GM12878 (cell line): ENCODE measurements at regions not wholly inside any gene's neighbourhood (a gene's known extent, or its start where the extent isn't known, plus 50 kb on each side); places are given as distances from the start of the nearest gene placed in this dataset.

Experiments used
- ATAC-seq: fragments of 200-7000 bp; cut with Tn5 transposase; 3 replicates; pipeline ENCODE4 v1.9.1; 2020; ENCODE audit warnings: mild to moderate bottlenecking, moderate library complexity
- BruUV-seq: library from RNA; stranded (reverse); fragments of 400-500 nt; replicated peaks from 2 replicates; lab custom pipeline; 2021; lab: Mats Ljungman, UMichigan
- CTCF ChIA-PET: fragments of 300-600 bp; sonication (Branson Sonifier 250); formaldehyde crosslinking; extraction: SDS; loops from one replicate; lab custom pipeline; 2021; ENCODE audit warnings: inconsistent platforms; lab: Yijun Ruan, JAX
- POLR2A ChIA-PET: fragments of 350-600 bp; formaldehyde crosslinking; extraction: SDS; loops from one replicate; lab custom pipeline; 2021; ENCODE audit warnings: inconsistent platforms; lab: Charles Lee
- RAD21 ChIA-PET: fragments of 300-600 bp; sonication (Branson Sonifier 250); formaldehyde crosslinking; loops from one replicate; lab custom pipeline; 2023; ENCODE audit warnings: antibody characterized with exemption; ENCODE audit not compliant: unreplicated experiment; lab: Charles Lee
- SMC1A ChIA-PET: fragments of 300-600 bp; sonication (Branson Sonifier 250); formaldehyde crosslinking; loops from one replicate; lab custom pipeline; 2023; ENCODE audit not compliant: unreplicated experiment, uncharacterized antibody; lab: Charles Lee
- DNase-seq: peaks from one replicate; pipeline ENCODE4 v3.0.0-alpha.2; 2011; ENCODE audit warnings: low read depth, low spot score
- FAIRE-seq: peaks from 3 replicates; lab custom pipeline; 2011; peaks lifted over from hg19 to GRCh38; lab: Jason Lieb, UNC
- H2AFZ ChIP-seq: 2 replicates; pipeline ENCODE4 v1.6.0; 2011; ENCODE audit warnings: low read depth, low read length, control low read depth; ENCODE audit not compliant: control insufficient read depth
- H3K27ac ChIP-seq: 2 replicates; pipeline ENCODE4 v1.5.1; 2011; ENCODE audit warnings: control low read depth; ENCODE audit not compliant: control insufficient read depth, insufficient read depth
- H3K27me3 ChIP-seq, 2 experiments: replicated peaks in 1 of 2; 2 replicates each; pipeline versions ENCODE4 v1.6.0 to v1.6.1; 2011; ENCODE audit warnings: low read length in 1 of 2; ENCODE audit not compliant: control insufficient read depth in 2 of 2, insufficient read depth in 2 of 2
- H3K36me3 ChIP-seq, 2 experiments: 2 replicates each; pipeline ENCODE4 v1.5.1; 2011; ENCODE audit warnings: low read length in 1 of 2; ENCODE audit not compliant: control insufficient read depth in 2 of 2, insufficient read depth in 2 of 2
- H3K4me1 ChIP-seq: 2 replicates; pipeline ENCODE4 v1.6.1; 2011; ENCODE audit warnings: mild to moderate bottlenecking, low read length, moderate library complexity, mixed read lengths; ENCODE audit not compliant: control insufficient read depth, insufficient read depth
- H3K4me2 ChIP-seq: 2 replicates; pipeline ENCODE4 v1.6.0; 2011; ENCODE audit warnings: control low read depth; ENCODE audit not compliant: control insufficient read depth, insufficient read depth
- H3K4me3 ChIP-seq: fragments of 200-600 bp; sonication (generic); 2 replicates; pipeline ENCODE4 v1.5.1; 2016
- H3K79me2 ChIP-seq: 2 replicates; pipeline ENCODE4 v1.6.0; 2011; ENCODE audit warnings: low read length; ENCODE audit not compliant: control insufficient read depth, insufficient read depth
- H3K9ac ChIP-seq: 2 replicates; pipeline ENCODE4 v1.8.0; 2011; ENCODE audit warnings: low read length, control low read depth, mixed read lengths; ENCODE audit not compliant: control insufficient read depth, insufficient read depth
- H3K9me3 ChIP-seq: replicated peaks from 3 replicates; pipeline ENCODE4 v1.5.1; 2011; ENCODE audit warnings: mild to moderate bottlenecking, low read length; ENCODE audit not compliant: control insufficient read depth, insufficient read depth
- H4K20me1 ChIP-seq: 2 replicates; pipeline ENCODE4 v1.6.0; 2011; ENCODE audit not compliant: control insufficient read depth, insufficient read depth
- CREB1 ChIP-seq: IDR thresholded peaks from 2 replicates; pipeline ENCODE4 v1.6.1; 2012; ENCODE audit warnings: low read depth, mild to moderate bottlenecking, inconsistent platforms
- ELK1 ChIP-seq: IDR thresholded peaks from 2 replicates; pipeline ENCODE4 v1.6.1; 2012; ENCODE audit warnings: low read depth, low read length, improper control_type of control experiment
- KAT2A ChIP-seq: conservative IDR thresholded peaks from 2 replicates; pipeline ENCODE4 v1.6.1; 2011; ENCODE audit warnings: low read depth, low read length; ENCODE audit not compliant: control insufficient read depth
- KLF5 ChIP-seq: fragments of 450-650 bp; IDR thresholded peaks from 2 replicates; pipeline ENCODE4 v1.6.1; 2014; ENCODE audit warnings: mild to moderate bottlenecking; ENCODE audit not compliant: partially characterized antibody
- POLR2AphosphoS2 ChIP-seq: IDR thresholded peaks from 2 replicates; pipeline ENCODE4 v1.6.1; 2011; ENCODE audit warnings: low read depth, mild to moderate bottlenecking, low read length, improper control_type of control experiment, moderate library complexity
- POLR2AphosphoS5 ChIP-seq: IDR thresholded peaks from 2 replicates; pipeline ENCODE4 v1.6.1; 2011; ENCODE audit warnings: mild to moderate bottlenecking, low read length, inconsistent platforms
- RCOR1 ChIP-seq: conservative IDR thresholded peaks from 2 replicates; pipeline ENCODE4 v1.6.1; 2012; ENCODE audit warnings: low read depth, low read length, improper control_type of control experiment
- RELA ChIP-seq: fragments of 450-650 bp; IDR thresholded peaks from 2 replicates; pipeline ENCODE4 v1.8.0; 2014; ENCODE audit warnings: borderline replicate concordance; ENCODE audit not compliant: partially characterized antibody
- RFX5 ChIP-seq: IDR thresholded peaks from 2 replicates; pipeline ENCODE4 v1.6.1; 2011; ENCODE audit warnings: low read depth, low read length, improper control_type of control experiment
- SMC3 ChIP-seq: IDR thresholded peaks from 2 replicates; pipeline ENCODE4 v1.6.1; 2011; ENCODE audit warnings: low read length, improper control_type of control experiment, borderline replicate concordance
- ZNF207 ChIP-seq: fragments of 450-650 bp; IDR thresholded peaks from 2 replicates; pipeline ENCODE4 v1.6.1; 2014; ENCODE audit warnings: antibody characterized with exemption, mild to moderate bottlenecking, borderline replicate concordance
- ZNF274 ChIP-seq: IDR thresholded peaks from one replicate; pipeline ENCODE4 v1.8.0; 2011; ENCODE audit not compliant: insufficient read length, insufficient read depth
- ZNF384 ChIP-seq: IDR thresholded peaks from 2 replicates; pipeline ENCODE4 v1.6.1; 2012; ENCODE audit warnings: low read depth, mild to moderate bottlenecking, low read length, improper control_type of control experiment, borderline replicate concordance
- WGBS: methylation state at CpG from one replicate; pipeline ENCODE4 v1.1.6; 2016; ENCODE audit warnings: low lambda C conversion rate; ENCODE audit not compliant: insufficient replicate concordance, insufficient coverage; ENCODE audit errors: missing lambda C conversion rate; 5-methylcytosine and 5-hydroxymethylcytosine counted together
- in situ Hi-C: fragments of 300-500 bp; cut with MboI; formaldehyde crosslinking; loops from 9 replicates; pipeline ENCODE4 v1.14.3; 2018; ENCODE audit warnings: mixed read lengths
- intact Hi-C: fragments of 100-400 bp; cut with micrococcal nuclease; formaldehyde crosslinking; loops from one replicate; pipeline ENCODE4 v1.14.2; 2022; ENCODE audit not compliant: unreplicated experiment
- TF ChIP-seq, protein P1 (sequence below): fragments of 450-650 bp; IDR thresholded peaks from 2 replicates; pipeline ENCODE4 v1.6.1; 2016; ENCODE audit warnings: mild to moderate bottlenecking
- TF ChIP-seq, protein P2 (sequence below): fragments of 450-650 bp; IDR thresholded peaks from 2 replicates; pipeline ENCODE4 v1.6.1; 2018; ENCODE audit warnings: borderline replicate concordance, mild to moderate bottlenecking; ENCODE audit not compliant: partially characterized antibody

DNA sequence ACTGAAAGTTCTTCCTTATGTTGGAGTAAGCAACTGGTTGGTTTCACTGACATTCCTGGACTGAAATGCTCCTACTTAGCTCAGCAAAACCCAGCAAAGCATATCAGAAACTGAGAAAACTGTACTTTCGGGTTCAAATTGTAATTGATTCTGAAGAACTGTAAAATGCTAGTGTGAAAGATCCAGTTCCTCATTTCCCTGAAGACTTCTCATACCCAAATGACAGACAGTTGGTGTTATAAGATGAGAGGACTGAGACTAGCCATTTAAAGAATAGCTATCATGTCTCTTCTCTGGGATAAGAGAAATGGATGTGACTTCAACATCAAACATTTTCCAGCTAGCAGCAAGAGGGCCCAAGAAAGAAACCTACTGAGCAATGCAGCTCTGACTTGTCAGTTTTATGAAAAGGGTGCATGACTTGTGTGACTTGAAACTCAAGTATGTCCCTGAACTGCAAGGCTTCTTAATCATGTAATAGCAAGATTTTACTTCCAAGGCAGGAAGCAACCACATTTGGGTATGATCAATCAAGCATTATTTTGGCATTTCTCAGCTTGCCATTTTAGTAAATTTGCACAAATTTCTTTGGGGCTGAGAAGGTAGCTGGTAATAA, 420.3 kb upstream of the MMADHC start (continued):
- TF ChIP-seq KLF5: no peak
- TF ChIP-seq ELK1: no peak
- TF ChIP-seq CREB1: no peak
- TF ChIP-seq RCOR1: no peak
- TF ChIP-seq, protein P1, sequence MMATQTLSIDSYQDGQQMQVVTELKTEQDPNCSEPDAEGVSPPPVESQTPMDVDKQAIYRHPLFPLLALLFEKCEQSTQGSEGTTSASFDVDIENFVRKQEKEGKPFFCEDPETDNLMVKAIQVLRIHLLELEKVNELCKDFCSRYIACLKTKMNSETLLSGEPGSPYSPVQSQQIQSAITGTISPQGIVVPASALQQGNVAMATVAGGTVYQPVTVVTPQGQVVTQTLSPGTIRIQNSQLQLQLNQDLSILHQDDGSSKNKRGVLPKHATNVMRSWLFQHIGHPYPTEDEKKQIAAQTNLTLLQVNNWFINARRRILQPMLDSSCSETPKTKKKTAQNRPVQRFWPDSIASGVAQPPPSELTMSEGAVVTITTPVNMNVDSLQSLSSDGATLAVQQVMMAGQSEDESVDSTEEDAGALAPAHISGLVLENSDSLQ: peak; percentile 43; the same call in 1 of the 2 replicates
- TF ChIP-seq, all 136 proteins: peak for 2

DNA sequence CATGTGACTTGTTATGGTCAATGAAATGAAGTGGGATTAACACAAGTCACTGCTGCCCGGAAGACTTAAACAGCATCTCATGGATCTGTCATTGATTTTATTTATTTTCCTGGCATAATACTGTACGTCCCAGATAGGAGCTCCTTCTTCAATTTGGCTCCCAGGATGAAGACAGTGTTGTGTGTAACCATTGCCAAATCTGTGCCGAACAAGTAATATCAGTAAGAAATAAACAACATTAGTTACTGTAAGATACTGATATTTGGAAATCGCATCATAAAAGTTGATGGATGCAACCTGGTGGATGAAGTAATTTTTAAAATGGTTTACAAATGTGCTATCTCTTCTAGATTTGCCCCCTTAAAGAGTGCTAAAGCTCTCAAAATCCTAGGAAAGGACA, 419.0 kb upstream of the MMADHC start:
- no peak for ATAC-seq
- H3K79me2 ChIP-seq: no peaks in the 10 kb centered on the region
- no peaks in the 10 kb centered on the region for H3K9me3 ChIP-seq
- no peak for FAIRE-seq
- H3K9ac ChIP-seq: no peak overlapping the region
- no peak overlapping the region for H3K27ac ChIP-seq
- intact Hi-C loops (no loop called here), in situ Hi-C loops (no loop called here)
- POLR2A ChIA-PET: no interaction called here
- 27% methylated on average over 4 of the region's 4 CpGs for WGBS
- SMC1A ChIA-PET: interaction anchor here (0.6 kb wide), 1 partner anchor 149 kb away, joined by 3 read pairs; no protein-coding TSS in a partner anchor
- RAD21 ChIA-PET: no interaction called here
- no peaks in the 10 kb centered on the region for H3K4me1 ChIP-seq
- CTCF ChIA-PET: no interaction called here
- no peak overlapping the region for H2AFZ ChIP-seq
- H4K20me1 ChIP-seq: no peaks in the 10 kb centered on the region
- no peak overlapping the region for H3K4me2 ChIP-seq
- BruUV-seq: no TSS peak
- no peaks in the 10 kb centered on the region for H3K27me3 ChIP-seq
- H3K4me3 ChIP-seq: no peak overlapping the region
- DNase-seq: no peak
- H3K36me3 ChIP-seq: no peaks in the 10 kb centered on the region
- TF ChIP-seq, protein P2, sequence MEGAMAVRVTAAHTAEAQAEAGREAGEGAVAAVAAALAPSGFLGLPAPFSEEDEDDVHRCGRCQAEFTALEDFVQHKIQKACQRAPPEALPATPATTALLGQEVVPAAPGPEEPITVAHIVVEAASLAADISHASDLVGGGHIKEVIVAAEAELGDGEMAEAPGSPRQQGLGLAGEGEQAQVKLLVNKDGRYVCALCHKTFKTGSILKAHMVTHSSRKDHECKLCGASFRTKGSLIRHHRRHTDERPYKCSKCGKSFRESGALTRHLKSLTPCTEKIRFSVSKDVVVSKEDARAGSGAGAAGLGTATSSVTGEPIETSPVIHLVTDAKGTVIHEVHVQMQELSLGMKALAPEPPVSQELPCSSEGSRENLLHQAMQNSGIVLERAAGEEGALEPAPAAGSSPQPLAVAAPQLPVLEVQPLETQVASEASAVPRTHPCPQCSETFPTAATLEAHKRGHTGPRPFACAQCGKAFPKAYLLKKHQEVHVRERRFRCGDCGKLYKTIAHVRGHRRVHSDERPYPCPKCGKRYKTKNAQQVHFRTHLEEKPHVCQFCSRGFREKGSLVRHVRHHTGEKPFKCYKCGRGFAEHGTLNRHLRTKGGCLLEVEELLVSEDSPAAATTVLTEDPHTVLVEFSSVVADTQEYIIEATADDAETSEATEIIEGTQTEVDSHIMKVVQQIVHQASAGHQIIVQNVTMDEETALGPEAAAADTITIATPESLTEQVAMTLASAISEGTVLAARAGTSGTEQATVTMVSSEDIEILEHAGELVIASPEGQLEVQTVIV: no peak
- TF ChIP-seq SMC3: no peak
- no peak for TF ChIP-seq ZNF384
- TF ChIP-seq POLR2AphosphoS2: no peak
- no peak for TF ChIP-seq RFX5
- no peak for TF ChIP-seq ZNF274
- TF ChIP-seq ZNF207: no peak
- TF ChIP-seq POLR2AphosphoS5: no peak
- no peak for TF ChIP-seq RELA
- TF ChIP-seq KAT2A: no peak
